Limb (tissue), 2 donors: ENCODE measurements at regions not wholly inside any gene's neighbourhood (a gene's known extent, or its start where the extent isn't known, plus 50 kb on each side); places are given as distances from the start of the nearest gene placed in this dataset.

ENCODE experiments used
- DNase-seq, 2 donors: peaks; one replicate each; pipeline ENCODE4 v3.0.0-alpha.2; 2016; ENCODE audit errors: extremely low spot score in 2 of 2

DNA sequence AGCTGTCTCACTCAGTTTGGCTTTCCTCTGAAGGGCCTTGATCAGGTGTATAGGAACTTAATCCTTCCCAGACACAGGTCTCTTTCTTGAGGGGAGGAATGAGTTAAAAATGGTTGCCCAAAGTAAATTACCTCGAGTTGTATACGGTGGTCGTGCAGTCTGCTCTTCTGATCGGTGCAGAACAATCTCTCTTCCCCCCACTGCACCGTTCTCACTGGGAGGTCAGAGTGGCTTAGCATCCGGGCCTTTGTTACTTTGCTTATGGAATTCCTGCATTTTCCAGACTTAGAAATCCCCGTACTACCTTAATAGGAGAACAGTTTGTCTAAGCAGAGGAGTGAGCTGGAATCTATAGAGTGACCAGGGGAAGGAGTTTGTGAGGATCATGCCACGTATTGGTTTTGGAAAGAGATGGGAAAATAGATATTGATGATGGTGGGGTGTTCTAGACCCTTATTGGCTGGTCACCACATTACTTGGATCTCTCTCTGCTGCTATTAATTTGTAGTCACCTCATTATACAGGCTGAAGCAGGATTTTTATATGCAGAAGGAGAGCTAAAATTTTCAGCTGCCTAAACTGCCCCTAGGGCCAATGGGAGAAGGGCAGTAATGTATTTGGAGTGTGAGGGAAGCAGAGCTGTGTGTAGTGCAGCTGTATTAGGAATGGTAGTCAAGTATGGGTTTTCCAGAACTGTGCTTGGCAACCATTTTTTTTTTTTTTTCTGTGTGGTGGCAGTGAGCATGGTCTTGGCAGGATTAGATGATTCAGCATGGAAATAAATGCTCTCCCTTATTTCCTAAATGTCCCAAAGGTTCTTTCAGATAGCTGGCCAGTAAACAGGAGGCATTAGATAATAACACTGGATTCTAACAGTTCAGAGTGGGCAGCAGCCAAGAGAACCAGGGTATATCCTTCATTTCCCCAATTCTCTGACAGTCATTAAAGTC, 81.5 kb downstream of the NDUFS5 start:
- no peak for DNase-seq

DNA sequence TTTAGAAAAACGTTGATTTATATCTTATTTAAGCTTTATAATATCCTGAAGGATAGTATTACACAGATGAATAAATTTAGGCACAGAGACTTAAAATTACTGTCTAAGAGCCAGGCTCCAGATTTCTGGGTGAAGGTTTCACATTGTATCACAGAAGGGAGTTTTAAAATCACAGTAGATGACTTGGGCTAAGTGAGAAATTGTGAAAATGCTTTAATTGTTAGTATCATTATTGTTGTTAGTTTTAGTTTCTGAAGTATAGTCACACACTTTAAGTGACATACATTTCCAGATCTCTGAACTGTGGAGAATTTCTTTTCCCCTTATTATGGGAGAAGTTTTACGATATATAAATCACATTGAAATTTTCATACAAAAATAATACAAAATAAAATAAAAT, 83.5 kb downstream of the NDUFS5 start:
- DNase-seq = no peak

DNA sequence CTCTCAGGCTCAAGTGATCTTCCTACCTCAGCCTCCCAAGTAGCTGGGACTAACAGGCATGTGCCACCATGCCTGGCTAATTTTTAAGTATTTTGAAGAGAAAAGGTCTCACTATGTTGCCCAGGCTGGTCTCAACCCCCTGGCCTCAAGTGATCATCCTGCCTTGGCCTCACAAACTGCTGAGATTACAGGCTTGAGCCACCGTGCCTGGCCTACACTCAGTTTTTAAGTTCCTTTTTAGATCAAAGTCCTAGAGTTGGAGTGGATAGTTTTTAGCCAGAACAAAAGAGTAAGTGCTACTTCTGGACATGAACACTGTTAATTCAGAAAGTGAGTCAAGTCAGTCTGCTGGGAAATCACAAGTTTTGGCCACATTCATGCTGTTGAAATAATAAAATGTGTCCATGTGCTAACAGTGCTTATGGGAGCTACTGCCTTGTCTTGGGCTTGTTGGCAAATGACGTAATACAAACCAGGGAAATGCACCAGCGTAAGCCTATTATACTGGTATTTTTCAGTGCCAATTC, 84.2 kb downstream of the NDUFS5 start:
- no peak for DNase-seq

DNA sequence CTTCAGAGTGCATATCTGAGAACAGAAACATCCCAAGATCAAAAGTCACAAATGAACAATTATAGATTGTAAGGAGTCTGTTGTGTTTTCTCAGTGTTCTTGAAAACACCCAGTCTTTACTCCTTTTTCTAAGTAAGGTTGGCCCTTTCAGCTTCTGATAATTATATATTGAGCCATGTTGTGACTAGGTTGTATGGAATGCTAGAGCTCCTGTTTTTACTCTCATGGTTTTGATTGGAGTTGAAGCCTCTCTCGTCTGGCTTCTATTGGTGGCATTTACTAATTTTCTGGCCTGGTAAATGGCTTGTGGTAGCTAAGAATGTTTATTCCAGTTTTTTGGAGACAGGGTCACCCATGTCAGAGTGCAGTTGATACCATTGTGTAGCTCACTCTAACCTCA, 84.7 kb downstream of the NDUFS5 start:
- no peak for DNase-seq

DNA sequence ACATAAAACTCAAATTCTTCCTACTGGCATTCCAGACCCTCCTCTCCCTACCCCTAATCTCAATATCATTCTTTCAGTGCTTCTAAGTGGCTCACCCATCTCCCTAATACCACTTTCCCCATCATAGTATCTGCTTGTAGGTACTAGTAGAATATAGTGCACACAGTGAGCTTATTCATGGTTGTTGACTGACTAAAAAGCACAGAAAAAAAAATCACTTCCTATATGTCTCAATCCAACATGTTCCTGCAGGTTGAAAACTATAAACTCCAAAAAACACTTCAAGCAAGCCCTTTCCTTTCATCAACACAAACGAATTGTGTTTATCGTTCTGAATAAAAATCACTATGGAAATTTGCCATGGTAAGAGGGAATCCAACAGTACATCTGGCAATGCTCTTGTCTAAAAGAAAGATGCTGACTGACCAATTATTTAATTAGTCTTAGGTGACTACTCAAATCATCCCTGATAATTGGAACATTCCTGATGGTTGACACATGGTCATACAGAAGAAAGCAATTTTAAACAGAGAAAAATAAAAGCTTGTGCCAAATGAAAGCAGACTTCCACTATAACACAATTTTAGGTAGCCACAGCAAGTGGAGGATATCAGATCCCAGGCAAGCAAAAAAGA, 87.1 kb downstream of the NDUFS5 start:
- DNase-seq = no peak

DNA sequence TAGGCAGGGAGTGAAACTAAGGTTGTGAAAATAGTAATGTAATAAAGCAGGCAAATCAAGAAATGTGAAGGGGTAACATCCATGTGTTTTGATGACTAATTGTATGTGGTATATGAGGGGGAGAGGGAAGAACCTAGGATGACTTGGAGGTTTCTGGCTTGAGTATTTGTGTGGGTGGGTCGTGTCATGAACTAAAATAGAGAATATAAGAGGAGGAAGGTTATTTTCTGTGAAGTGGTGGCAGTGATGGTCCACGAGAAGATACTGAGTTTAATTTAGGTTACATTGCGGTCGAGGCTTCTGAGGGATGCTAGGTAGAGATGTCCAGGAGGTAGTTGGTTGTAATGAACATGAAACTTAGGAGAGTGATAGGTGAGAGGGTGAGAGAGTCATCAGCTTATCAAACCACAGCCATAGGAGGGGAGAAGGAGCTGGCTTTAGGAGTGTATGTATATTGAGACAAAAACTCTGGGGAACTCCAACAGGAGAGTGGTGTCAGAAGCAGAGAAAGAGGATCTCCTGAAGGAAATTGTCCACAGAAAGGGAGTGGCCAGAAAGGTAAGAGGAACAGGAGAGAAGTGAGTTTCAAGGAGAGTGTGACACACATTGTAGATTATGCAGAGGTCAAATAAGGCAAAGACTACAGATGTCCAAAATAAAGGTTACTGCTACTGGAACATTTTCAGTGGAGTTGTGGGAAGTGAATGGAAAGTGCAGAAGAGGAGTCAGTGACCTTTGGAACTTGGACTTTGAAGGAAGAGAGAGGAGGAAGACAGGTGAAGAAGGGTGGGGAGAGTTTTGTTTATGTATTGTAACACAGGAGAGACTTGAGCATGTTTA, 89.0 kb upstream of the MACF1 start:
- DNase-seq = no peak

DNA sequence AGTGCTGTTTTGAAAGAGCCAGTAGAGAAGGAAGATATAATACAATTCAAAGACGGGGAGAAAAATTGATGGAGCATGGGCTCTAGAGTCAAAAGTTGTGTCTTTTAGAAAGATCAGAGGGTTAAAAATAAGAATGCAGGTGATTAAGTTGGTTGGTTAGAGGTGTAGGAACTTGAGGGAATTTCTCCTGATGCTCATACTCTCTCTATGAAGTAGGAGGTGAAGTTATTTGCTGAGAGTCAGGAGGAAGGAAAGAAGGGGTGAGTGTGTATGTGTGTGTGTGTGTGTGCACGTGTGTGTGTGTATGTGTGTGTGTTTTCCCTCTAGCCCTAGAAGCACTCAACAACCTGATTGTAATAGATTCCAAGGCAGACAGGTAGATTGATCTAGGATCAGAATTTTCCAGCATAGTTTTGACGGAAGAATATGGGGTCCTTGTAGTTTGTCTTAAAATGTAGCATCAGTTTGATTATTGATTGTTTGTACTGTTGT, 88.3 kb upstream of the MACF1 start:
- DNase-seq = no peak

DNA sequence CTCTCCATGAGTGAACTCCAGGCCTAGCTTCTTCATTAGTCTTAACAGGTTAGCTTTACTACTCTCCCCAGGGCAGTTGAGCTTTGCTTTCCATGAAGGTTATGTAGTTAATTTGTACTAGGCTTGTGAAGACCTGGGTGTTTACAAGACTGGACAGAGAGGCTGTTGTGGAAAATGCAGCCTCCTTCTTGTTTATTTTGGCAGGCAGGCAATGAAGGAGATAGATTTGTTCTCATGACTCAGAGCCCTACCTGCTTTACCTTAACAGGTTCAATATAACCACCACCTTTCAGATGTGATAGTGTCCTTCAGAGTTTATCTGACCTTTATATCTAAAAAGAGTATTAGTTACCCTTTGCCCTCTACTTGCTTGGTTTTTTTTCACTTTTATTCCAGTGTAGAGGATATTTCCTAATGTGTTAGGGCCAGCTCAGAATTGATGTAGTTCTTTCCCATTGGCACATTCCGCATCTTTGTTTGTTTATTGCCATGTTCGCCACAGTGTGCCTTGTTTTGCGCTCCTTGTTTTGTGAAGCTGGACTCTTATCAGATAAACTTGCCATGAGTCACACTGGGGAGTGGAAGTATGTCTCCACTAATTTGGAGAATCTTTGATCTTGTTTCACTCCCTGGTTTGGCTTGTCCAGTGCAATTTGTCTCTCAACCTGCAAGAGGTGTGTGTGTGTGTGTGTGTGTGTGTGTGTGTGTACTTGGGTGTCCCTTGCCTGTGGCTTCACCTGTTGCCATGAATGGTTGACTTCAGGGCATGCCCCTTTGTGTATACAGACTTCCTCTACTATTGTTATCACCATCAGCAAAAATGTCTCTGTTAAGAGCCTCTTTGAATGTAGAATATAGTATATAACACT, 87.4 kb upstream of the MACF1 start:
- no peak for DNase-seq

DNA sequence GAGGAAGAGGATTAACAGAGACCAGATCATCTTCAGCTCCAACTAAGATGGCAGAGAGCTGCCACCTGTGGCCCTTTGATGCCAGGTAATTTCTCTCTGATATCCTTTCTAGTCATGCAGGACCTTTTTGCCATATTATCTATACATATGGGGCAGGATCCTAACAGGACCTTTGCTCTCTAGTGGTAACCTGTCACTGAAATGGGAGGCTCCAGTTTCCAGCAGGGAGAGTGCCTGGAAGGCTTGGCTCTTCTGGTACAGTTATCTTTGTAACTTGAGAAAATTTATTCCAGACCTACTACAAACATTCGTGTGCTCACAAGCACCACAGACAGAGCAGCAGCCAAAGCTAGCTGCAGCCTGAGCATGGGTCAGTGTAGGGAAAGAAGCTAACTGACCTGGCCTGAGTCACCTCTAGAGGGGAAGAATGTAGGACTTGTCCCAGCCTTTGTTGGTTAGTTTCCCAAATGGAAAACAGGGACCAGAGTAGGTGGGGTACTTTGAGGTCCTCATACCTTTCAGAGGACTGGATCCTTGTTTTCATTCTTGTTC, 86.5 kb upstream of the MACF1 start:
- no peak for DNase-seq

DNA sequence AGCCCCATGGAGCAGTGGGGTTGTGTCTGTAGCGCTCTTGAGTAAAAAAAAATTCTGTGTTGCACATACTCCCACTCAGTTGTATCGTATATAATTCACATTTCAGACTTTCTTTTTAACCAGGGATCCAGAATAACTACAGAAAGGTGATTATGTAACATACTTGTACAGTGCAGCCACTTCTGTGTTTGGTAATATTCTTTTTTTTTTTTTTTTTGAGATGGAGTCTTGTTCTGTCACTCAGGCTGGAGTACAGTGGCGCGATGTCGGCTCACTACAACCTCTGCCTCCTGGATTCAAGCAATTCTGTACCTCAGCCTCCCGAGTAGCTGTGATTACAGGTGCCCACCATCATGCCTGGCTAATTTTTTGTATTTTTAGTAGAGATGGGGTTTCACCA, 82.4 kb upstream of the MACF1 start:
- no peak for DNase-seq

DNA sequence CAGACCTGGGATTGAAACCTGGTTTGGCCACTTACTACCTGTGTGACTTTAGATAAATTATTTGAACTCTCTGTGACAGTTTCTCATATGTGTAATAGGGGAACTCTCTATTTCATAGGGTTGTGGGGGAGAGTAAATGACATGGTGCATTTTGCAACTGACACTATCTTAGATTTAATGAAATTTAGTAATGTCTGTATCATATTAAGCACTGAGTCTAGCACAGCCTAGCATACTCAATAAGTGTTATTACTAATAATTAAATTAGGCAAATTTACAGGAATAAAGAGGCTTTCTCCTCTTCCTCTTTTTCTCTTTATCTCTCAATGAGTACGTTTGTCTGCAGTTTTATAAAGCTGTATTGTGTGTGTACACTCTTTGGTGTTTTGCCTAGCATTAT, 80.2 kb upstream of the MACF1 start:
- no peak for DNase-seq

DNA sequence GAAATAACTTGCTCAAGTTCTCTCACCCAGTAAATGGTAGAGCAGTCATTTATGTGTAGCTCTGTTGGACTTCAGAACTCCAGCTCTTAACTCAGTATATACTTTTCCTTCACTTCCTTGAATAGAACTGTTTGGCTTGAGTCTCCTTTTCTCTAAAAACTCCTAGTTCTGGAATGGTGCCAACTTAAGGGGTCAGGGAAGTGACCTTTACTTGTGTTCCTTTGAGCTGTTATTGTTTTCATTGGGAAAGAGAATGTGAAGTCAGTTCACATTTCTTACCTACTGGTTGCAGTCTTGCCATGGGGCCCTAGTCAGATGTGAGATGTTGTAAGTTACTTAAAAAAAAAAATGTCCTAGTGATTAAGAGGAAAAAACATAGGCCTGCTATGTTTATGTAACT, 77.0 kb upstream of the MACF1 start:
- no peak for DNase-seq

DNA sequence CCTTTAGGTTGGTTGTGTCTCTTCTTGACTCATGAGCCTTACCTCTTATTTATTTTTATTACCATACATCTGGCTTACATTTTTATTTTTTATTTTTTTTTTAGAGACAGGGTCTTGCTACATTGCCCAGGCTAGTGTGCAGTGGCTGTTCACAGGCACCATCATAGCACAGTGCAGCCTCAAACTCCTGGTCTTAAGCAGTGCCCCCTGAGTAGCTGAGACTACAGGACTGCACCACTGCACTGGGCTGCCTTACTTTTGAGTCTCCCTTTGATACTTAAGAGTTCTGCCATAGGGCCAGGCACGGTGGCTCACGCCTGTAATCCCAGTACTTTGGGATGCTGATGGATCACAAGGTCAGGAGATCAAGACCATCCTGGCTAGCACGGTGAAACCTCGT, 76.4 kb upstream of the MACF1 start:
- no peak for DNase-seq

DNA sequence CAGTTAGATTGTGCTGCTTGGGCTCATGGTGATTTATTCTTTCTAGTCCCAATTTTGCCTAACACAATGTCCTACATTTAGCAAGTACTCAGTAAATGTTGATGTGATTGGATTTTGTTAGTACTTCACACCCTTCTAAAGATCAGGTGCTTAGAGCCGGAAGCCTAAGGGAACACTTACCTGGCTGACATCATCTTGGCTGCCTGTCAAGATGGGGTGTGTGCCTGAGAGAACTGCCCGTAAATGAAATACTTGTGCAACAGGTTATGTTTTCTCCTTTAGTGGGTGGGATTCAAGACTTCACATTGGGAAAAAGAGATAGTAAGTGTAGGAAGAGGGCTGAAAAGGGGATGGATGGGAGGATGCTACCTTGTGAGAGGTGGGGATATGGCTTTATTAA, 75.5 kb upstream of the MACF1 start:
- no peak for DNase-seq

DNA sequence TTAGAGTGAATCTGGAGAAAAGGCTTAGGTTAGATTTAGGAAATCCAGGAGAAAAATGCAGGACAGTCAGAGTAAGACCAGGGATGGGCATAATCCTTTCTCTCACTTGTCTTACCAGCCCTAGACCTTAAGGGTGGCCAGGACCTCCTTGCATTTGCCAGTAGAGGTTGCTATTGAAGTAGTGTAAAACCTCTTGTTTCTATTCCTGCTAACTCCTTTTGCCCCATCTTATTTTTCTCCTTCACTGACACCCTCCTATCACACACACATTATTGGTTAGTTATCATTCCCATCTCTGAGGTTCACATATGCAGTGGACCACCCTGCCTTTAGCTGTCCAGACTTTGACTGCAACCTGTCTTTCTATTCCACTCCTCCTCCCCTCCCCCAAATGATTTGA, 75.0 kb upstream of the MACF1 start:
- DNase-seq = no peak

DNA sequence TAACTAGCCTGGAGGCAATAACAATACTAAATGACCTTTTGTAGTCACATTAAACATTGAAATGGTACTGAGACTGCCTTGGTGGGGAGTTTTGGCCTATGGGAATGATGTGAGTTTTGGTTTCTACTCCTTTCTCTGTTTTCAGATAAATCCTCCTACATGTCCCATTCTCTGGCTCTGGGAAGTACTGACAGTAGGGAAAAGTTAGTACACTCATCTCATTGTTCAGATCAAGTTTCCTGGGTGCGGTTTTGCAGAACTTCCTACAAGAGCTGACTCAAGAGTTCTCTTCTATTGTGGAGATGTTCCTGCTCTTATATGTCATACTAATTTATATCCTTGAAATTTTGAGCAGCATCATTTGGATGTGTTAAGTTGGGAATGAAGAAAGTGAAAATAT, 74.2 kb upstream of the MACF1 start:
- DNase-seq = no peak

DNA sequence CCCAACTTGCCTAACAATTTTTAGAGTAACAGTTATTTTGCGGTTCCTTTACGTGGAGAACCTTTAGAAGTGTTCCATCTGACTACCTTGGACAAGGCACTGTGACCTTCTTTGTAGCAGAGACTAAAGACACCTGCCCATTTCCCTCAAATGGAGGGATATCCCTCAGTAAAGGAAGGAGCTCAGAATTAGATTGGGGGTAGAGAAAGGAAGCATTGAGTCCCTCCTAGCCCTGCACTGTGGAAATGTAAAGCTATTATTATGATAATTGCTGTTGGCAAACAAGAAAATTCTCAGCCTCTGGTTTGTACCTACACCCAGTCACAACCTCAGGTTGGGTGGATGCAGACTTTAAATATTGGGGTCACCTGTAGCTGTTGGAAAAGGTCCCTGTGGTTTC, 72.6 kb upstream of the MACF1 start:
- no peak for DNase-seq

DNA sequence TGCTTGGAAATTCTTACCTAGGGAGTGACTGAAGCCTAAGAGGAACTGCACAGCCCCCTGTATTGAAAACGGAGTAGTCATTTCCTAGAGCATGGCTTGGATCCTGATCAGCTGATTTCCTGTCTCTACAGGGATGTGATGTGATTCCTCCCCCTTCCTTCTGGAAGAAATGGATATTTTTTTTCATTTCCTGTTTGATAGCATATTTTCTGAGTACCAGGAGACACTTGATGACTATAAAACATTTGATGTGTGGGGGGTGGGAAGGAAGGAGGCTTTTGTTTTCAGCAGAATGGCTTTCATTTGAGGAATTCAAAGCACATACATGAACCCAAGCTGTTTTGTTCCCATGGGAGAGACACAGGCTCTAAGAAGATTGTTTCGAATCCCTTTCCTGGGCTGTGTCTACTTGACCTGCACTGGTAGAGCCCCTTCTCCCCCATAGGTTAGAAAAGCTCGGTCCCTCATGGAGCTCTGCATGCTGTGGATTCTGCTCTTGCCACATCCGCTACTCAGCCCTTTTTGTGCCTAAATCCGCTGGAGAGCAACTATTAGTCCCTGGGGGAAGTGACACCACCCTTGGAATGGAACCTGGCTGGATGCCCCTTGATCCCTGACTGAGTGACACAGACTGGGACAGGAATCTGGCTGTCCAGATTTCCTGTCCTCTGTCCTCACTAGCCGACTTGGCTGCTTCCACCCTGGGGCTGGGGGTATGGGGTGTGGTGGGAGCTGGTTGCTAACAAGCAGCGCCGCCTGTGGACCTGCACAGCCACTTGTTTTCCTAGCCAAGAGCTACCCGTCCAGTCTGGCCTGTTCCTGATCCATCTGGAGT, 71.8 kb upstream of the MACF1 start:
- peak; percentile 18 to 58 for DNase-seq

DNA sequence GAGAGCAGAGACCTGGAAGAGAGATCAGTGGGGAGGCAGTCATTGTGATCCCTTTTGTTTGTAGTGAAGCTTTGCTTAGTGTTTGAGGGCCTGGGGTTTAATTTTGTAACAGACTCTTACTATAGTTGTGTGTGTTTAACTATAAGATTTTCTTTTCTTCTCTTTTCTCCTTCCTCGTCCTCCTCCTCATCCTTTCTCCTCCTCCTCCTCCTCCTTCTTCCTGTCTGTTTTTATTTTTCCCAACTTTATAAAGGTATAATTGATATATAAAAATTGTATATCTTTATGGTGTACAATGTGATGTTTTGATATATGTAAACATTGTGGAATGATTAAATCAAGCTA, 71.2 kb upstream of the MACF1 start:
- no peak for DNase-seq
